Testis (tissue), 2 donors: ENCODE measurements at regions not wholly inside any gene's neighbourhood (a gene's known extent, or its start where the extent isn't known, plus 50 kb on each side); places are given as distances from the start of the nearest gene placed in this dataset.

ENCODE experiments used
- DNase-seq: peaks from one replicate; pipeline ENCODE4 v3.0.0-alpha.2; 2019
- H3K27ac ChIP-seq, 2 donors: fragments of 200-600 bp; sonication (generic); one replicate each; pipeline ENCODE4 v1.5.1; 2019
- H3K27me3 ChIP-seq: fragments of 200-600 bp; sonication (generic); one replicate; pipeline ENCODE4 v1.5.1; 2019
- H3K36me3 ChIP-seq: fragments of 200-600 bp; sonication (generic); one replicate; pipeline ENCODE4 v1.5.1; 2017; ENCODE audit warnings: low read depth; ENCODE audit errors: missing control alignments
- H3K4me1 ChIP-seq: fragments of 200-600 bp; sonication (generic); one replicate; pipeline ENCODE4 v1.5.1; 2019
- H3K4me3 ChIP-seq, 2 donors: fragments of 200-600 bp; sonication (generic); one replicate each; pipeline ENCODE4 v1.5.1; 2017 to 2019
- H3K9me3 ChIP-seq: fragments of 200-600 bp; sonication (generic); one replicate; pipeline ENCODE4 v1.5.1; 2017
- CTCF ChIP-seq, 3 experiments: fragments of 450-650 bp in 2 of 3; fragments of 200-600 bp in 1 of 3; sonication (generic) in 1 of 3; IDR thresholded peaks; one replicate each; pipeline ENCODE4 v1.5.1; 2016 to 2019; ENCODE audit warnings: antibody characterized with exemption in 3 of 3, mild to moderate bottlenecking in 2 of 3, moderate library complexity in 1 of 3
- POLR2A ChIP-seq: fragments of 450-650 bp; IDR thresholded peaks from one replicate; pipeline ENCODE4 v1.6.1; 2017; ENCODE audit warnings: antibody characterized with exemption, mild to moderate bottlenecking, moderate library complexity
- WGBS, 2 donors: methylation state at CpG; one replicate each; pipeline ENCODE4 v1.1.5; 2018; 5-methylcytosine and 5-hydroxymethylcytosine counted together
- intact Hi-C: fragments of 100-400 bp; cut with DNase I; formaldehyde crosslinking; loops from one replicate; pipeline ENCODE4 v1.15.1; 2023; ENCODE audit warnings: low total_unique reads

- intact Hi-C loops = no loop called here
- 58 to 91% methylated on average over 1 of the region's 1 CpG for WGBS, 2 donors
- no peak for DNase-seq
- no peak for TF ChIP-seq POLR2A
- no peak for TF ChIP-seq CTCF (IDR thresholded peaks at IDR 0.05)
- Histone ChIP-seq H3K4me1 (no peaks in the 10 kb centered on the region), H3K4me3 (no peak overlapping the region), H3K27me3 (no peaks in the 10 kb centered on the region), H3K9me3 (no peaks in the 10 kb centered on the region), H3K36me3 (no peaks in the 10 kb centered on the region), H3K27ac (no peak overlapping the region)
Observed at GRCh38 chr3:159364511-159364910, 562.7 kb downstream of the MFSD1 start.

- no peaks in the 10 kb centered on the region for H3K36me3 ChIP-seq
- no peak for DNase-seq
- no peak for TF ChIP-seq CTCF (IDR thresholded peaks at IDR 0.05)
- TF ChIP-seq POLR2A = no peak
- intact Hi-C loops = no loop called here
- H3K4me1 ChIP-seq = no peaks in the 10 kb centered on the region
- H3K4me3 ChIP-seq = no peak overlapping the region
- no peaks in the 10 kb centered on the region for H3K27me3 ChIP-seq
- no peak overlapping the region for H3K27ac ChIP-seq
- H3K9me3 ChIP-seq = no peaks in the 10 kb centered on the region
Observed at GRCh38 chr3:159366476-159366875, 564.6 kb downstream of the MFSD1 start.

- no peak for TF ChIP-seq CTCF (IDR thresholded peaks at IDR 0.05)
- TF ChIP-seq POLR2A = no peak
- intact Hi-C loops = no loop called here
- H3K27me3 ChIP-seq = no peaks in the 10 kb centered on the region
- no peaks in the 10 kb centered on the region for H3K36me3 ChIP-seq
- no peak overlapping the region for H3K27ac ChIP-seq
- no peak overlapping the region for H3K4me3 ChIP-seq
- 64 to 77% methylated on average over 1 of the region's 1 CpG for WGBS, 2 donors
- no peaks in the 10 kb centered on the region for H3K9me3 ChIP-seq
- H3K4me1 ChIP-seq = no peaks in the 10 kb centered on the region
- no peak for DNase-seq
Observed at GRCh38 chr3:159371961-159372360, 570.1 kb downstream of the MFSD1 start.

GRCh38 chr3:159378396-159379194 lies 576.7 kb downstream of the MFSD1 start:
- Histone ChIP-seq H3K36me3 (no peaks in the 10 kb centered on the region), H3K9me3 (no peaks in the 10 kb centered on the region), H3K4me3 (no peak overlapping the region), H3K27ac (no peak overlapping the region), H3K4me1 (no peaks in the 10 kb centered on the region), H3K27me3 (no peaks in the 10 kb centered on the region)
- no peak for DNase-seq
- no peak for TF ChIP-seq POLR2A
- 24 to 33% methylated on average over 4 of the region's 4 CpGs for WGBS, 2 donors
- intact Hi-C loops = no loop called here

- Histone ChIP-seq H3K27me3 (no peaks in the 10 kb centered on the region), H3K4me1 (no peaks in the 10 kb centered on the region), H3K27ac (no peak overlapping the region), H3K4me3 (no peak overlapping the region), H3K9me3 (no peaks in the 10 kb centered on the region), H3K36me3 (no peaks in the 10 kb centered on the region)
- 70 to 76% methylated on average over 4 of the region's 4 CpGs for WGBS, 2 donors
- intact Hi-C loops = no loop called here
- DNase-seq = no peak
- TF ChIP-seq POLR2A = no peak
- TF ChIP-seq CTCF (IDR thresholded peaks at IDR 0.05) = no peak
Observed at GRCh38 chr3:159380891-159381290, 579.0 kb downstream of the MFSD1 start.
